ENCODE measurements at regions not wholly inside any gene's neighbourhood (a gene's known extent, or its start where the extent isn't known, plus 50 kb on each side); places are given as distances from the start of the nearest gene placed in this dataset.

DNA sequence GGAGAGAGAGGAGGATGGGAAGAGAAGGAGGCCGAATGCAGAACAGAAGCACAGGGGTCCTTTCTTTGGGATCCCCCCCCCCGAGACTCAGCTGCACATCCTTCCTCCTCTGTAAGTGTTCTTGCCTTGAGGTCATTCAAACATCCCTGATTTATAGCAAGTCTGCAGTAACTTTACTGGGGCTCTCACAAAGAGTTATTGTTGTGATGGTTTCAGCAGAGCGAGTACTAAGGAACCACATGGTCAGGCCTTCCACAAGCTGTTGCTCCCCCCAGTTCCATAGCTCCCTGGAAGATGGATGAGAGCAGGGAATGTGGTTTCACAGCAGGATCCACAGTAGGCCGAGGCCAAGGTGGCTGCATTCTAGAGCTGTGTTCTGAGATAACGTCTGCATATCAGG is 351.4 kb upstream of the CDH4 start:
- TF ChIP-seq POLR2A (IDR thresholded peaks at IDR 0.05): no peak
- TF ChIP-seq, protein P1, sequence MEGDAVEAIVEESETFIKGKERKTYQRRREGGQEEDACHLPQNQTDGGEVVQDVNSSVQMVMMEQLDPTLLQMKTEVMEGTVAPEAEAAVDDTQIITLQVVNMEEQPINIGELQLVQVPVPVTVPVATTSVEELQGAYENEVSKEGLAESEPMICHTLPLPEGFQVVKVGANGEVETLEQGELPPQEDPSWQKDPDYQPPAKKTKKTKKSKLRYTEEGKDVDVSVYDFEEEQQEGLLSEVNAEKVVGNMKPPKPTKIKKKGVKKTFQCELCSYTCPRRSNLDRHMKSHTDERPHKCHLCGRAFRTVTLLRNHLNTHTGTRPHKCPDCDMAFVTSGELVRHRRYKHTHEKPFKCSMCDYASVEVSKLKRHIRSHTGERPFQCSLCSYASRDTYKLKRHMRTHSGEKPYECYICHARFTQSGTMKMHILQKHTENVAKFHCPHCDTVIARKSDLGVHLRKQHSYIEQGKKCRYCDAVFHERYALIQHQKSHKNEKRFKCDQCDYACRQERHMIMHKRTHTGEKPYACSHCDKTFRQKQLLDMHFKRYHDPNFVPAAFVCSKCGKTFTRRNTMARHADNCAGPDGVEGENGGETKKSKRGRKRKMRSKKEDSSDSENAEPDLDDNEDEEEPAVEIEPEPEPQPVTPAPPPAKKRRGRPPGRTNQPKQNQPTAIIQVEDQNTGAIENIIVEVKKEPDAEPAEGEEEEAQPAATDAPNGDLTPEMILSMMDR (IDR thresholded peaks at IDR 0.05): no peak

Data from uterus (tissue), 2 donors.